ENCODE measurements at regions not wholly inside any gene's neighbourhood (a gene's known extent, or its start where the extent isn't known, plus 50 kb on each side); places are given as distances from the start of the nearest gene placed in this dataset.

GRCh38 chr7:136803028-136803427 is 65.4 kb upstream of the CHRM2 start:
- TF ChIP-seq POLR2A (IDR thresholded peaks at IDR 0.05), result no peak
- TF ChIP-seq CTCF (IDR thresholded peaks at IDR 0.05), result no peak

Data from prostate gland (tissue), 2 donors.